Hematopoietic multipotent progenitor cell treated with erythropoietin and hydrocortisone succinate and interleukin-3 and kit ligand, for 17 days (in vitro differentiated cells): ENCODE measurements at regions not wholly inside any gene's neighbourhood (a gene's known extent, or its start where the extent isn't known, plus 50 kb on each side); places are given as distances from the start of the nearest gene placed in this dataset.
"Not testable (repeated sequence)": the region's sequence is repeated elsewhere in the genome, so short reads cannot be mapped to it uniquely, and the experiment has no call there.

ENCODE experiments used
- DNase-seq: peaks from one replicate; pipeline ENCODE4 v3.0.0-alpha.2; 2015; ENCODE audit warnings: low spot score

- no peak for DNase-seq
Measured at GRCh38 chr3:160097478-160097877, 108.8 kb downstream of the IL12A start.

- DNase-seq: no peak
Measured at GRCh38 chr3:160098261-160098908, 109.8 kb downstream of the IL12A start.

- DNase-seq: no peak
Measured at GRCh38 chr3:160098926-160099626, 110.4 kb downstream of the IL12A start.

GRCh38 chr3:160099834-160100233 lies 111.2 kb downstream of the IL12A start:
- DNase-seq: no peak

- no peak for DNase-seq
Measured at GRCh38 chr3:160100610-160101009, 112.0 kb downstream of the IL12A start.

GRCh38 chr3:160102001-160102400 lies 113.4 kb downstream of the IL12A start:
- DNase-seq: not testable (repeated sequence)

- no peak for DNase-seq
Measured at GRCh38 chr3:160103397-160103796, 114.8 kb downstream of the IL12A start.

- no peak for DNase-seq
Measured at GRCh38 chr3:160105907-160106584, 117.4 kb downstream of the IL12A start.

GRCh38 chr3:160106905-160107861 lies 118.0 kb upstream of the C3orf80 start:
- DNase-seq: no peak

- DNase-seq: no peak
Measured at GRCh38 chr3:160108362-160108761, 116.9 kb upstream of the C3orf80 start.

- DNase-seq: no peak
Measured at GRCh38 chr3:160112481-160112880, 112.7 kb upstream of the C3orf80 start.

- no peak for DNase-seq
Measured at GRCh38 chr3:160112996-160113395, 112.2 kb upstream of the C3orf80 start.

GRCh38 chr3:160114355-160114995 lies 110.7 kb upstream of the C3orf80 start:
- no peak for DNase-seq

GRCh38 chr3:160115387-160115786 lies 109.8 kb upstream of the C3orf80 start:
- no peak for DNase-seq

GRCh38 chr3:160124224-160124623 lies 101.0 kb upstream of the C3orf80 start:
- no peak for DNase-seq

- no peak for DNase-seq
Measured at GRCh38 chr3:160125258-160125657, 100.0 kb upstream of the C3orf80 start.

GRCh38 chr3:160126051-160126450 lies 99.2 kb upstream of the C3orf80 start:
- DNase-seq: no peak

GRCh38 chr3:160126761-160127160 lies 98.5 kb upstream of the C3orf80 start:
- DNase-seq: no peak

GRCh38 chr3:160127308-160127707 lies 97.9 kb upstream of the C3orf80 start:
- DNase-seq: no peak

GRCh38 chr3:160128056-160128455 lies 97.2 kb upstream of the C3orf80 start:
- DNase-seq: no peak

GRCh38 chr3:160129459-160130061 lies 95.7 kb upstream of the C3orf80 start:
- no peak for DNase-seq
